Retina (tissue), 1 donor: ENCODE measurements at regions not wholly inside any gene's neighbourhood (a gene's known extent, or its start where the extent isn't known, plus 50 kb on each side); places are given as distances from the start of the nearest gene placed in this dataset.
"Not testable (repeated sequence)": the region's sequence is repeated elsewhere in the genome, so short reads cannot be mapped to it uniquely, and the experiment has no call there.

Experiments
- DNase-seq: peaks from one replicate; pipeline ENCODE4 v3.0.0-alpha.2; 2016

- DNase-seq, result no peak
These were observed 151.8 kb upstream of the RASA1 start for GRCh38 chr5:87115839-87116364.

- no peak for DNase-seq
These were observed 150.7 kb upstream of the RASA1 start for GRCh38 chr5:87116825-87117512.

GRCh38 chr5:87119588-87119987, 148.1 kb upstream of the RASA1 start:
- DNase-seq, result no peak

- DNase-seq, result no peak
These were observed 147.0 kb upstream of the RASA1 start for GRCh38 chr5:87120518-87121303.

GRCh38 chr5:87121304-87122150, 146.2 kb upstream of the RASA1 start:
- DNase-seq, result no peak

- DNase-seq, result no peak
These were observed 145.3 kb upstream of the RASA1 start for GRCh38 chr5:87122151-87122977.

- DNase-seq, result no peak
These were observed 141.9 kb upstream of the RASA1 start for GRCh38 chr5:87125766-87126165.

GRCh38 chr5:87126869-87127268, 140.8 kb upstream of the RASA1 start:
- DNase-seq, result no peak

- no peak for DNase-seq
These were observed 140.3 kb upstream of the RASA1 start for GRCh38 chr5:87127426-87127825.

- DNase-seq, result no peak
These were observed 139.6 kb upstream of the RASA1 start for GRCh38 chr5:87127956-87128687.

- DNase-seq, result no peak
These were observed 138.6 kb upstream of the RASA1 start for GRCh38 chr5:87129046-87129445.

GRCh38 chr5:87132696-87133095, 135.0 kb upstream of the RASA1 start:
- DNase-seq, result no peak

- DNase-seq, result not testable (repeated sequence)
These were observed 133.2 kb upstream of the RASA1 start for GRCh38 chr5:87134513-87134912.

GRCh38 chr5:87136096-87136495, 131.6 kb upstream of the RASA1 start:
- no peak for DNase-seq

GRCh38 chr5:87136733-87137132, 130.9 kb upstream of the RASA1 start:
- no peak for DNase-seq

- DNase-seq, result no peak
These were observed 130.4 kb upstream of the RASA1 start for GRCh38 chr5:87137283-87137682.

GRCh38 chr5:87138091-87138805, 129.4 kb upstream of the RASA1 start:
- DNase-seq, result no peak

GRCh38 chr5:87139795-87140194, 127.9 kb upstream of the RASA1 start:
- DNase-seq, result no peak

- no peak for DNase-seq
These were observed 126.1 kb upstream of the RASA1 start for GRCh38 chr5:87141544-87141943.

- DNase-seq, result not testable (repeated sequence)
These were observed 121.8 kb upstream of the RASA1 start for GRCh38 chr5:87145853-87146252.

GRCh38 chr5:87147441-87147840, 120.2 kb upstream of the RASA1 start:
- no peak for DNase-seq
